HCEC 1CT (cell line): ENCODE measurements at regions not wholly inside any gene's neighbourhood (a gene's known extent, or its start where the extent isn't known, plus 50 kb on each side); places are given as distances from the start of the nearest gene placed in this dataset.
A peak's percentile ranks its signal among the peaks of the same experiment; 100 is the strongest.

Experiments used
- DNase-seq: peaks from one replicate; pipeline ENCODE4 v3.0.0-alpha.2; 2017

DNA sequence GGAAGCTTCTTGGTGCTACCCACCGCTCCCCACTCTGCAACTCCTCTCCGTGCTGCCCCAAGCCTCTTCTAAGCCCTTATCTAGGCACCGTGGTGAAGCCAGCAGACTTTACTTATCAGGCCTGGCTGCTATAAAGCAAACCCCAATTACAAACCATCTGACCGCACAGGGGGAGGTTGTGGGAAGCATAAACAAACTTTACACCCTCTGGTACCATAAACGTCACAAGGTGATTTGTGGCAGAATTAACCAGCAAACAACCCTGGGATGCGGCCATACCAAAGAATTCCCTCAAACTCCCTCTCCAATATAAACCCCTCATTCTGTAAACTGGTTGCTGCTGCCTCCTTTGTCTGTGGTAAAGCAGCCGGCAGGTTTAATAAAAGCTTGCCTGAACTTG, 55.2 kb downstream of the MAGEC2 start:
- no peak for DNase-seq

DNA sequence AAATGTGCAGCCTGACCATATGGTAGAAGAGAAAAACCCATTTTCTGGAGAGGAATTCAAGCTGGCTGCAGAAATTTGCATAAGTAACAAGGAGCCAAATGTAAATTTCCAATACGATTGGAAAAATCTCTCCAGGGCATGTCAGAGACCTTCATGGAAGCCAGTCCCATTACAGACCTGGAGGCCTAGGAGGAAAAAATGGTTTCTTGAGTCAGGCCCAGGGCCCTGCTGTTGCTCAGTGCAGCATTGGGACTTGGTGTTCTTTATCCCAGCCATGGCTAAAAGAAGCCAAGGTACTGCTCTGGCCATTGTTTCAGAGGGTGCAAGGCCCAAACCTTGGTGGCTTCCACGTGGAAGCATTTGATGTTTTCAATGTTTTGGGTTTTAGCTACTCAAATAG, 70.6 kb downstream of the MAGEC2 start:
- no peak for DNase-seq

DNA sequence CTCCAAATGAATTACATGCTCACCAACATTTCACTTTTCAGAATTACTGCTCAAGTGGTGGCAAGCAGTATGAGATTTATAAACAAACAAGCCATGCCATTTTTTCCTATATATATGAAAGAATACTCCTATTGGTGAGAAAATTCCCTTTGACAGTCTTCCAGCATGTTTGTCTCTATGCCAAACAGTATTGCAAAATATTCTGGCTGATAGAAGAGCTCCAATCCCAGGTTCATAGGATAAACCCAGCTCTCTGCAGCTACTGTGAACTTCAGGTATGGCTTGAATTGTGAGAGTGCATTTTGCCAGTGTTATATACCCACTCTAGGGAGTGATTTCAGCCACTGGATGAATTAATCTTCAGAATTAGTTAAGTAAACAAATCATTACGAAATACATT, 108.8 kb downstream of the MAGEC2 start:
- DNase-seq: no peak

DNA sequence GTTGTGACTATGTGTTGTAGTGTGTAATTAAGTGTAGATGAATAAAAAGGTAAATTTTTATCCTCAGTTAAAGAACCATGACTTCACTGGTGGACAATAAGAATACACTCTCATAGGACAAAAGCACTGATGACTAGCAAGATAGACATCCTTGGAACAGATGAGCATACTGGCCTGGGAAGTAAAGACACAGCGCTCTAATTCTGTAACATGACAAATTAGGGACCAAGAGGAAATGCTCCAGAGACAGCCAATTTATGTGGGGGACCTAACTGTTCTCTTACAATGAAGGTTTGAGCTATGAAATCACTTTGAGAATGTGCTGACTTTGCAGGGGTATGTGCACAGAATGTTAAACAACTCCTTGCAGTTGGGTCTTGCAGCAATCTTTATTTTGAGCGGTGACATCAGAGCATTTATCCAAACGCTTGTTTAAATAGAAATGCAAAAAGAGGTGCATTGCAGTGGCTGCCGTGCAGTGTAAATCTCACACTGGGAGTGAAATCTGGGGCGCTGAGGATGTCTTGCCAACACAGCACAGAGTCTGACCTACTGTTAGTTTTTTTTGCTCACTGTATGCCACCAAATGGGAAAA, 109.3 kb downstream of the MAGEC2 start:
- no peak for DNase-seq

DNA sequence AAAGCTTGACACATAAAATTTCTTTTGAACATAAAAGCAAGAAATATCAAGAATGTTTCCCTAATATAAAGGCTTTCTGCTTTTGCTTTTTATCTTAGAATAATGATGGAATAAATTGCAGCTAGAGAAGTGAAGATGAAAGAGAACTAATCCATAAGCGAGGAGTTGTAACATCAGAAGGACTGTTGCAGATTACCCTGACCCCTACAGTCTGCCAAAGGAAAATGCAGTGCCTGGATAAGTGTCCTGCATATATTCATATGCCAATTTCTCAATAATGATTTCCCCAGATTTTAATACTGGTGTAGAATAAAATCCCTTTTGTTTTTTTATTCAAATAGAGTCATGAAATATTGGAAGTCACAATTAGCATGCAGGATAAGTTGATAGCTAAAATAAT, 115.9 kb downstream of the MAGEC2 start:
- no peak for DNase-seq

DNA sequence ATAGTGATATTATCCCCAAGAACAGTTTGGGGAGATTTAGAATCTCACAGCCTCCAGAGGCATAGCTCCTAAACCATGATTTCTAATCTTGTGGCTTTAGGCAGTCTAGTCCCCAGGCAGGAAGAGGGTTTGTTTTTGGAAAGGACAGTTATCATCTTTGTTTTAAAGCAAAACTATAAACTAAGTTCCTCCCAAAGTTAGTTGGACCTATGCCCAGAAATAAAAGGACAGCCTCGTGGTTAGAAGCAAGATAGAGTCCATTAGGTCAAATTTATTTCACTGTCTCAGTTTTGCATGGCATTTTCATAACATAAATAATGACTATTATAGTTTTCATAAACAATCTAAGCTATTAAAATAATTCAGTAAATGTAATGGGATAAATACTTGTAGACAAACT, 120.5 kb downstream of the MAGEC2 start:
- DNase-seq: no peak

DNA sequence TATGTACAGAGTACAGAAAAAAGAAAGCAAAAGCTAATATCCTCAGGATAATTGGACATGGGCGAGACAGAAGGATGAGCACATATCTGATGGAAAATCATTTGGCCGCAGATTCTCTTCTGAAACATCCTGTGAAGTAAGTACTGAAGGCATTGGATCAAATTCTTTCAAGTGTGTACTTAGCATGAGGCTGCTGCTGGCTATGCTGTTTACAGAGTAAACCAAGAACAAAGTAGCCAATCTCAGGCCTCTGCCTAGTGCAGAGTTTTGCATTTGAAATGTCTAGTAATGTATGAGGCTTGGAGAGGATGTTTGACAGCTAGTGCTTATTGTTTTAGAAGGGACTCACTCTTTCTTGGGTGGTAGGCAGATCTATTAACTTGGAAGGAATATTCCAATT, 128.5 kb downstream of the MAGEC2 start:
- DNase-seq: no peak

DNA sequence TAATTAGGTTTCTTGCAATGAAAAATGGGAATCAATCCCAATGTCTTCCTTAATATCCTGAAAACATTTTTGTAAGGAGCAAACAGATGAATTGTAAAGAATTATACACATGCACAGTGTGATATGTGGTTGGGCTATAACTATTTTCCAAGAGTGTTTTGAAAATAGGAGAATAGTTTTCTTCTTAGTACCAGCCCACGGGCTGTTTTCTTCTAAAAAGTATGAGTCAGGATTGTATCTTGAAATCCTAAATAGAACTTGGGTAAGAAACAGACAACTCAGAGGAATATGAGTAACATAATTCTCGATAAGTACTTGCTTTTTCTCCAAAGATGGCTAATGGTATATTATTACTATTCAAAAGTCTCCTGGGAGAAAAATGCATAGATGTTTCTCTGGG, 136.7 kb downstream of the MAGEC2 start:
- DNase-seq: no peak

DNA sequence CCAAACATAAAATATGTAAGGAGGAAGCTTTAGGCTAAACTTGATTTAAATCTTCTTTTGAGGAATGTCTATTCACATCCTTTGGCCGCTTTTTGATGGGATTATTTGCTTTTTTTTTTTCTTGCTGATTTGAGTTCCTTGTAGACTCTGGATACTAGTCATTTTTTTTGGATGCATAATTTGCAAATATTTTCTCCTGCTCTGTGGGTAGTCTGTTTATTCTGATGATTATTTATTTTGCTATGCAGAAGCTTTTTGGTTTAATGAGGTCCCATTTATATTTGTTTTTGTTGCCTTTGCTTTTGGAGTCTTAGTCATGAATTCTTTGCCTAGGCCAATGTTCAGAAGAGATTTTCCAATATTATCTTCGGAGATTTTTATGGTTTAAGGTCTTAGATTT, 144.9 kb downstream of the MAGEC2 start:
- no peak for DNase-seq

DNA sequence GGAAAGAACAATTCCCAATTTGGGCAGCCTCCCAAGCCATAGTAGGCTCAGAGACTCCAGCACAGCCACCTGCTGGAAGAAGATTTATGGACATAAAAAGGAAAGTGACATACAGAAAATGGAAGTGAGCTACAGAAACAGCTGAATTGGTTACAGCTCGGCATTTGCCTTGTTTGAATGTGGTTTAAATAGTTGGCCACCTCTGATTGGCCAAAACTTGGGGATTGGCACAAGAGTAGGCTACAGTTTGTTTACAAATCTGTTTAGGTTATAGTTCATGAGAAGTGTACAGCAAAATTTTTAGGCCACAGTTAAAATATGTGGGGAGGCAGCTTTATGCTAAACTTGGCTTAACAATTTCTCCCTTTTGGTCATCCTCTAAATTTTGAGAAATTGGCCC, 150.4 kb downstream of the MAGEC1 start:
- DNase-seq: no peak

DNA sequence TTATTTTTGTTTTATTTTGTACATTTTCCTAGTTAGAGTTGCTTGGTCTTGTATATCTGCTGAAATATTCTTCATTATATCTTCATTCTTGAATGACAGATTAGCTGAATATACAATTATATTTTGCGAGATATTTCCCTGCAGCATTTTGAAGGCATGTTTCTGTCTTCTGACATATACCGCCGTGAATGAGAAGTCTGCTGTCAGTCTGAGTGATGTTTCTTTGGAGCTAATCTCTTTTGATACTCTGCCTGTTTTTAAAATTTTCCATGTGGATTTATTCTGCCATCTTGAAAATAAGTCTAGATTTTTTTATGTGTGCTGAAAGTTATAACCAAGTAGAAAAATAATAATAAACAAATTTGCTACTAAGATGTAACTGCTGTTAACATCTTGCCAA, 148.5 kb downstream of the MAGEC1 start:
- no peak for DNase-seq

DNA sequence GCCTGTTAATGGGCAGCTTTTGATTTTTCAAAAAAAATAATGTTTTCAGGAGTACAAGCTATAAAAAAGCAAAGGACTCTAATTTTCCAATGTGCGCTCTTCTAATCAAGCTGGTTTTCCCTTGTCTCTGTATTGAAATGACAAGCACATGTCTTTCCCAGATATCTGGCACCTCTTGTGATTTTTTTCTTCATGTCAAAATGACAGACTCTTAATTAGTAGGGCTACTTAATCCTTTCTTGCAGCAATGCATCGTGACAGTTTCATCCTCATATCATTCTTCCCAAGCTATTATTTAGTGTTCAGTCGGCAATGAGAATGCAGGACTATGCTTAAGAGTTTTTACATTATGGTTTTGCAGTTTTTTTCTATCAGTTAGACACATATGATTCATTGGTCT, 139.5 kb downstream of the MAGEC1 start:
- DNase-seq: no peak

DNA sequence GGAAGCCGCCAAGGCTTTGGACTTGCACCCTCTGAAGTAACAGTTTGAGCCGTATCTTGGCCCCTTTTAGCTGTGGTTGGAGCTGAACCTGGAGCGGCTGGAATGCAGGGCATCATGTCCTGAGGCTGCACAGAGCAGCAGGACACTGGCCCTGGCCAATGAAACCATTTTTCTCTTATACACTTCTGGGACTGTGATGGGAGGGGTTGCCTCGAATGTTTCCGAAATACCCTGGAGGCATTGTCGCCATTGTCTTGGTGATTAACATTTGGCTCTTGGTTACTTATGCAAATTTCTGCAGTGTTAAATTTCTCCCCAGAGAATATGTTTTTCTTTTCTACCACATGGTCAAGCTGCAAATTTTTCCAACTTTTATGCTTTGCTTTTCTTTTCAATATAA, 137.2 kb downstream of the MAGEC1 start:
- DNase-seq: no peak

DNA sequence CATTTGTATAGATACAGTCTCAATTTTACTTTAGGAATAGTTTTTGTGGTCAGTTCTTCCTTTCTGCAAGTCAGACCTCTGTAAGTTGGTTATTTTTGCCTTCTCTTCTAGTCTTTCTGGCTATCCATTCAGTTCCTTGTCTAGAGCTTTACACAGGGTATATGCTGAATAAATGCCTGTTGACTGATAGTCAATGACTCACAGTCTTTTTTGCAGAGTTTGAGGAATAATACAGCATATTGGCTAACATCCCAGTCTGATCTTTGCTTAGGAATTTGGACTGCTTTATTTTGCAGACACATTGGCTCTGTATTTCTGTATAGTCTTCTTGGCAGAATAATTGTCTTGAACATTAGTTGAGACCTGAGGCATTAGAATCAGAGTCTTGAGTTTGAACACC, 132.4 kb downstream of the MAGEC1 start:
- DNase-seq: peak; percentile 2

DNA sequence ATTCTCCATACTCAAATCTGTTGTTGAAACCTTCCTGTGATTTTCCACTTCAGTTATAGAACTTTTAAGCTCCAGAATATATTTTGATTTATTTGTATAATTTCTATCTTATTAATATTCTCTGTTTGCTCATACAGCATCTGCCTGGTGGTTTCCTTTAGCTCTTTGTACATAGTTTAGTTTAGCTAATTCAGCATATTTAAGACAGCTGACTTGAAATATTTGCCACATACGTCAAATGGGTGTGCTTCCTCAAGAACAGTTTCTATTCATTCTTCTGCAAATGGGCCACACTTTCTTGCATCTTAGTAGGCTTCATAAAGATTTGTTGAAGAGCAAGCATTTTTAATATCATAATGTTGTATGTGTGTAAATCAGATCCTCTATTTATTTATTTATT, 101.8 kb downstream of the MAGEC1 start:
- DNase-seq: no peak

DNA sequence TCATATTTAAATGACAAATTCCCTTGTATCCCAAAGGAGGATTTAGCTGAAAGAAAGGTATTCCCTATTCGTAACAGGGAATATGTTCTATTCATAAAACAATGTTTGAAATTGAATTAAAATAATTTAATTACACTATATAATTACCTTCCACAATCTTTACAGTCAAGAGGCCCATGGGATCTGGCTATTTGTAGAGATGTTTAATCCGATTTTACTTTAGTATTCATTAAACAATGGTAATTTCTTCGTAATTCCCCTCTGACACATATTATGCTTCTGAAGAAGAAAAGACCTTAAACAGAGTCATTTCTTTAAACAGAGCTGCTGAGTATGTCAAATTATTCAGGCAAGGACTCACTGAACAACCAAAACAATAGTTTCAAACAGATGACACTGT, 98.8 kb downstream of the MAGEC1 start:
- no peak for DNase-seq

DNA sequence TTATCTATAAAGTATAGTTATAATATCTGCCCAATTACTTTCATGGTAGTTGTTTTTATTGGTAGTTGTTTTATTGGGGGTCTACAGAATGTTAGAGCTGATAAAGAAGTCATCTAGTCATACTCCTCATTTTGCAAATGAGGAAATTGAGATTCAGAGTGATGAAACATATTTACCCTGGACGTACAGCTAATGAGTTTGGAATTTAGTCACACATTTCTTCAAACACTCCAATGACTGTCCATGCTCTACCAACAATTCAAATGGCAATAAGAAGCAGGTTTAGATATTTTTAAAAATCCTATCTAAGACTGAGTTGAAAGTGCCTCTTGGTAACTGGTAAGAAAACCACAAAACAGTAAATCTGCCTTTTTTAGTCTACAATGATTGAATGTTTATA, 98.2 kb downstream of the MAGEC1 start:
- no peak for DNase-seq

DNA sequence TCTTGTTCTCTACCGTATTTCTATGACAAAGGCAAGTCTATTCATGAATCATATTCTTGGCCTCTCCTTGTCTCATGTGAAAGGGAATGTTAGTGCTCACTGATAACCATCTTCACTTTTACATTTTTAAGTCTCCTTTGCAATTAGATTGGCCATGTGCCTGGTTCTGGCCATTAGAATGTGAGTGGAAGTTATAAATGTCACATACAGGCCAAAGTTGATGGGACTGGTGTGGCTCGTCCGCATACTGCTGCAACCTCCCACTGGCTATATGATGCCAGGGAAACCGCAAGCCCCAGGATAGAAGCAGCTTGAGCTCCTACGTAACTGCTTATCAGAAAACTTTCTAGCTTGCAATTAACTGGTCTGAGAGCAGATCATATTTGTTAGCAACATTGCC, 86.1 kb downstream of the MAGEC1 start:
- DNase-seq: no peak

DNA sequence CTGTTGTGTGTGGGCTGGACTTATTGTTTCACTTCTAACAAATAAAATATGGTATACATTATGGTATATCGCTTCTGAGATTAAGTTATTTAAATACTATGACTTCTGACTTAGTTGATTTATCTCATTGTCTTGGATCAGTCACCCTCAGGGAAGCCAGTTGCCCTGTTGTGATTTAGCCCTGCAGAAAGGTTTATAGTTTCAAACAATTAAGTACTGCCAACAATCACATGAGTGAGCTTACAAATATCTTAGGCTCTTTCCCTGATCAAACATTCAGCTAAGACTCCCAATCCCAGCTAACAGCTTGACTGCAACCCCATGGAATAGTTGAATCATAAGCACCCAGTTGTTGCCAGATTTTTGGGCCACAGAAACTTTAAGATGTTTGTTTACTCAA, 85.4 kb downstream of the MAGEC1 start:
- no peak for DNase-seq

DNA sequence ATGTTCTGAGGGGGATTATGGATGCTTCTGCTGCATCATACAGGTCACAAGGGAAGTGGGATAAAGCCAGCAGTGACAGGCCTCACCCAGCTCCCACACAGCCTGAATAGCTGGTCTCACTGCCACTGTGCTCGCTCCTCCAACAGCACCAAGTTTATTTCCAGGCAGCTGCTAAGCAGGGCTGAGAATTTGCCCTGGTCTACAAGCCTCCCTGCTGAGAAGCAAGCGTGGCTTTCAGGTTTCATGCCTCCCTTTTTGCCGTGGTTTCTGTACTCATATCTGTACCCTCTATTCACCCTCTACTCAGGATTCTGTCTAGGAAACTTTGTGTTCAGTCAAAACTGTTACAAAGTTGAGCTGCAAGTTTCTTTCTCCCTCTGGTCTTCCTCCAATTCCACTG, 78.6 kb downstream of the MAGEC1 start:
- DNase-seq: no peak

DNA sequence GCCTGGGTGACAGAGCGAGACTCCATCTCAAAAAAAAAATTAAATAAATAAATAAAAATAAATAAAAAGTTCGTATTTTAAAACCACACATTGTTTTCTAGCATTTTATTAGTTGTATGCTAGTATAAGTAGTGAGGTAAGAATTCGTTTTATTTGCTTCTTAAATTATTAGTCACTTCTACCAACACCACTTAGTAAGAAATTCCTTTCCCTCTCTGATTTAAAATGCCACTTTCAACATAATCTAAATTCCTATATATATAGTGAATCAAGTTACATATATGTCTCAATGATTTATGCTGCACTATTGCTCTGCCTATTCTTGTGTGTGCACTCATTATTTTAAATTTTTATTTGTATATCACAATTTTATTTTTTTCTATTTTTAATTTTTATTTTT, 72.1 kb downstream of the MAGEC1 start:
- DNase-seq: no peak

DNA sequence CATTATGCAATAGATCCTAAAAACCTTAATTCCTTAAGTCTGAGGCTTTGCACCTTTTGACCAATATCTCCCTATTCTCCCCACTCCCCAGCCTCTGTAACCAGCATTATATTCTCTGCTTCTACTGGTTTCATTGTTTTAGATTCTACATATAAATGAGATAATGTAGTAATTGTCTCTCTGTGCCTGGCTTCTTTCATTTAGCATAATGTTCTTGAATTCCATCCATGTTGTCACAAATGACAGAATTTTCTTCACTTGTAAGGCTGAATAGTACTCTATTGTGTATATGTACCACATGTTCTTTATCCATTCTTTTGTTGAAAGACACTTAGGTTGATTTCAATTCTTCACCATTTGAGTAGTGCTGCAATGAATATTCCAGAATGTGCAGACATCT, 66.0 kb downstream of the MAGEC1 start:
- no peak for DNase-seq

DNA sequence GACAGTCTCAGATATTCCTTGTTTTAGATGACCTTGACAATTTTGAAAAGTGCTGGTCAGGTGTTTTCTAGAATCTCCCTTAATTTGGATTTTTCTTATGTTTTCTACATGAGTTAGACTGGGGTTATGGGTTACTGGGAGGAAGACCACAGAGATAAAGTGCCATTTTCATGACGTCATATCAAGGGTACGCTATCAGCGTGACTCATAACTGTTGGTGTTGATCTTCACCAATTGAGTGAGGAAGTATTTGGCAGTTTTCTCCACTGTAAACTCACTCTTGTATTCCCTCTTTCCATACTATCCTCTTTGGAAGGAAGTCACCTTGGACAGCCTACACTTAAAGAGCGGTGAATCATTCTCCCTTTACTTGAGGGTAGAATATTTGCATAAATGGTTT, 56.9 kb downstream of the MAGEC1 start:
- DNase-seq: no peak
